Upper lobe of right lung (tissue), 1 donor: ENCODE measurements at regions not wholly inside any gene's neighbourhood (a gene's known extent, or its start where the extent isn't known, plus 50 kb on each side); places are given as distances from the start of the nearest gene placed in this dataset.

Experiments
- ATAC-seq: fragments of 200-7000 bp; cut with Tn5 transposase; one replicate; pipeline ENCODE4 v1.9.1; 2020; ENCODE audit warnings: mild to moderate bottlenecking, moderate library complexity
- DNase-seq: peaks from one replicate; pipeline ENCODE4 v3.0.0-alpha.2; 2020
- H3K27ac ChIP-seq: fragments of 200-600 bp; one replicate; pipeline ENCODE4 v1.8.0; 2022
- H3K27me3 ChIP-seq: fragments of 200-600 bp; one replicate; pipeline ENCODE4 v1.8.0; 2022; ENCODE audit warnings: mild to moderate bottlenecking
- H3K36me3 ChIP-seq: fragments of 200-600 bp; one replicate; pipeline ENCODE4 v1.8.0; 2022
- H3K4me1 ChIP-seq: fragments of 200-600 bp; one replicate; pipeline ENCODE4 v1.8.0; 2022
- H3K4me3 ChIP-seq: fragments of 200-600 bp; one replicate; pipeline ENCODE4 v1.8.0; 2022; ENCODE audit warnings: mild to moderate bottlenecking
- H3K9me3 ChIP-seq: fragments of 200-600 bp; one replicate; pipeline ENCODE4 v1.8.0; 2022
- intact Hi-C: fragments of 100-400 bp; cut with DNase I; formaldehyde crosslinking; loops from one replicate; pipeline ENCODE4 v1.11.0; 2022
- TF ChIP-seq, protein P1 (sequence below): fragments of 200-600 bp; IDR thresholded peaks from one replicate; pipeline ENCODE4 v1.8.0; 2022; ENCODE audit warnings: antibody characterized with exemption
- donor health status: DM: no; HTN: yes; CAD: no; lungs with severe emphysema.

DNA sequence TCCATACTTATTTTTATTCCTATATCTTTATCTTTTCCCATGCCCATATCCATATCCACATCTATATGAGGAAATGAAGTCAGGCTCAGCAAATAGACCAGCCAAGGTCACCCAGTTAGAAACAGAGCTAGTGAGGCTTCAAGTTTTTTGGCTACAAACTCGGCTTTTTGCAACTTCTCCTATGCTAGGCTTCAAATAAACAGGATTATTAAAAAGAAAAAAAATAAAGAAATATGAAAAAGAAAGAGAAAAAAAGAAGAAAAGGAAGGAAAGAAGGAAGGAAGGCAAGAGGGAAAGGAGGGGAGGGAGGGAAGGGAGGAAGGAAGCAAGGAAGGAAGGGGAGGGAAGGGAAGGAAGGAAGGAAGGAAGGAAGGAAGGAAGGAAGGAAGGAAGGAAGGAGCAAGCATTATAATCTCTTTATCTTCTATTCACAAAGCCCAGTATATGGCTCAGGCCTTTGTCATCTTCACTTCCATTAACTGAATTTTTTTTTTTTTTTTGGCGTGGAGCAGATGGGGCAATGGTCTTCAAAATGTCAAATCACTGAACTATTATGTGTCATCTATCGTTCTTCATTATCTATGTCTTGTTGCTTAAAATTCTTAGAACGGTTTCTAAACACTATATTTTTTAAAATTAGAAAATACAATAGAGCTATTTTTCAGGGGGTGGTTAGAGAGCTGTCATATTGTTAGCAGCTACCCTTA lies 418.2 kb downstream of the VRK1 start:
- Histone ChIP-seq H3K36me3 (no peaks in the 10 kb centered on the region), H3K9me3 (no peaks in the 10 kb centered on the region), H3K27me3 (peaks cover 34% of the 10 kb centered on the region), H3K4me1 (peaks cover 3% of the 10 kb centered on the region), H3K27ac (no peak overlapping the region), H3K4me3 (no peak overlapping the region)
- intact Hi-C loops, result no loop called here
- no peak for ATAC-seq
- TF ChIP-seq, protein P1, sequence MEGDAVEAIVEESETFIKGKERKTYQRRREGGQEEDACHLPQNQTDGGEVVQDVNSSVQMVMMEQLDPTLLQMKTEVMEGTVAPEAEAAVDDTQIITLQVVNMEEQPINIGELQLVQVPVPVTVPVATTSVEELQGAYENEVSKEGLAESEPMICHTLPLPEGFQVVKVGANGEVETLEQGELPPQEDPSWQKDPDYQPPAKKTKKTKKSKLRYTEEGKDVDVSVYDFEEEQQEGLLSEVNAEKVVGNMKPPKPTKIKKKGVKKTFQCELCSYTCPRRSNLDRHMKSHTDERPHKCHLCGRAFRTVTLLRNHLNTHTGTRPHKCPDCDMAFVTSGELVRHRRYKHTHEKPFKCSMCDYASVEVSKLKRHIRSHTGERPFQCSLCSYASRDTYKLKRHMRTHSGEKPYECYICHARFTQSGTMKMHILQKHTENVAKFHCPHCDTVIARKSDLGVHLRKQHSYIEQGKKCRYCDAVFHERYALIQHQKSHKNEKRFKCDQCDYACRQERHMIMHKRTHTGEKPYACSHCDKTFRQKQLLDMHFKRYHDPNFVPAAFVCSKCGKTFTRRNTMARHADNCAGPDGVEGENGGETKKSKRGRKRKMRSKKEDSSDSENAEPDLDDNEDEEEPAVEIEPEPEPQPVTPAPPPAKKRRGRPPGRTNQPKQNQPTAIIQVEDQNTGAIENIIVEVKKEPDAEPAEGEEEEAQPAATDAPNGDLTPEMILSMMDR, result no peak
- DNase-seq, result no peak

DNA sequence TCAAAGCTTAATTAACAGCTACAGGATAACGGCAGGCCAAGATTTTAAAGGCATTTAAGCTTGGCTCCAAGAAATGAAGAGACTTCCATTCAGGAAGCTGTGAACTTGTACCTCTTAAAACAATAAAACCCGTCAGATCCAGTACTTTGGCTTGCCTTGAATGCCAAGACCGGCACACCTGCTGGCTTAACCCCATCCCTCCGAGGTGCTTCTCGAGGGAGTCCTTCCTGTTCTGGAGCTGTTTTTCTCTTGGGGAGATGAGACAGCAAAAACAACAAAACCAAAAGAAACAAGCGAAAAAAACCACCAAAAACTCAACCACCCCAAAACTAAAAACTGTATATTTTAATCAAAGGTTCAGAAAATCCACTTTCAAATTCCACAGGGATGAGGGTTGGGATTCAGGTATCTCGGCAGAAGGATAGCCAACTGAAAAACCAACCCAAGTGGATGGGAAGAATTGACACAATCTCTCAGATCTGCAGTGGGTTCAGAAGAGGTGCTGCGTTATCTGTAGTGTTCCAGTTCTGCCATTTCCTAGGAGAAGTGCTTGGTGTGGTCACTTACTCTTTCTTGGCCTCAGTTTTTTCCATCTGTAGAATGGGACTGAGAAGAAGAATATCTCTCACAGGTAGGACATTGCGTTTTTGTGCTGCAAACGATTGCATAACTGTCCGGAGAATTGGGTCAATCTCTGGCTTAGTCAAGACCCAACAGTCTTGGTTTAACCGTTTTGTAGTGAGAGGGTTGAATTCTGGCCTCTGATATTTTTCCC lies 420.1 kb downstream of the VRK1 start:
- no peak for DNase-seq
- TF ChIP-seq, protein P1, result no peak
- H3K27me3 ChIP-seq, result peaks cover 42% of the 10 kb centered on the region

DNA sequence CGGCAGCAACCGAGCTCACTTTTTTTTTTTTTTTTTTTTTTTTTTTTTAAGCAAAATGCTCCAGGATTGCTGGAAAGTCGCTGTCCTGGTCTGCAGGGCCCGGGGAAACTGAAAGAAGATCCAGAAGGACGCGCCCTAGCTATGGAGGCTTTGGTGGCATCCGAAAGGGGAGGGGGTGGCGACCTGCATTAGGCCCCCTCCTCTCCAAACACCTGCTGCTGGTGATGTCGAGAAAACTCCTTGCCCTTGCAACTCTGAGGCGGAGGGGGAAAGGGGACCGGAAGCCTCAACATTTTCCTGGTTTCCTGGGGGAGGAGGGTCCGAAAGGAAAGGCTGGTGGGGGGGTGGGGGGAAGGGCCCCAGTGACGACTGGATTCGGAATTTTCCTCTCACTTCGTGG lies 421.1 kb downstream of the VRK1 start:
- peaks cover 42% of the 10 kb centered on the region for H3K27me3 ChIP-seq
- no peak overlapping the region for H3K27ac ChIP-seq
- peaks cover 3% of the 10 kb centered on the region for H3K4me1 ChIP-seq
- H3K36me3 ChIP-seq, result no peaks in the 10 kb centered on the region
- DNase-seq, result no peak
- TF ChIP-seq, protein P1, result no peak
- no peaks in the 10 kb centered on the region for H3K9me3 ChIP-seq
- intact Hi-C loops, result no loop called here
- ATAC-seq, result no peak
- peak overlapping the region; percentile 33 for H3K4me3 ChIP-seq

More for the DNA sequence above, 420.1 kb downstream of the VRK1 start:
- no peaks in the 10 kb centered on the region for H3K36me3 ChIP-seq
- no peaks in the 10 kb centered on the region for H3K9me3 ChIP-seq
- peaks cover 3% of the 10 kb centered on the region for H3K4me1 ChIP-seq
- intact Hi-C loops, result no loop called here
- H3K27ac ChIP-seq, result no peak overlapping the region
- H3K4me3 ChIP-seq, result no peak overlapping the region
- no peak for ATAC-seq

DNA sequence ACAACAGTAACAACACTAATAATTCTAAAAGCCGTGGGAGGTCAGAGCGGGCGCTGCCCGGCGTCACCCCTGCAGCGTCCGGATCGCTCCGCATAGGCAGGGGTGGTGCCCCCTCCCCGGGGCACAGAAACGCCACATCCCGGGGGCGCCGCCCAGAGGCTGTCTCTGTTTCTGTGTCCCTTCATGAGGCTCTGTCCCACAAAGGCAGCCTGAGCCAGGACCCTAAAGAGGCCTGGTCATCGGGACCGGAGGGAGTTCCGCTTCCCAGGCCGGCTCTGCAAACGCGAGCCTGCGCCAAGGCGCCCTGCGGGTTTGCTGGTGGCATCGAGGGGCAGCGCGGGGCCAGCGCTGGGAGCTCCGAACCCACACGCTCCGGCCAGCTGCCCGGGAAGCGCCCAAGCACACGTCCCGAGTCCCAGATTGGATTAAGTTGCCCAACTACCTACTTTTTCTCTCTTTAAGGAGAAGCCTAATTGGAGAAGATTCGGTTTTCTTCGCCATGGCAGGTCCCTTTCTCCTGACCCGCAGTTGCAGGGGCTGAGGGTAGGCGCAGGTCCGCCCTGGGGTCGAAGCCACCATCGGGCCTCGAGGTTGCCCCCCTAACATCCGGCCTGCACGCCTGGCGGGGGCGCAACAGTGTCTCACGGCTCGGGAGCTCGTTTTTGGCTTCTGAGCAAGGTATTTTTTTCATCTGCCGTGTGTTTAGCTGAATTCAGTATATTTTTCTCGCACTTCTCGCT lies 421.7 kb downstream of the VRK1 start:
- peak; percentile 26 for ATAC-seq
- peak overlapping the region; percentile 33 for H3K4me3 ChIP-seq
- no peak for DNase-seq
- no peak overlapping the region for H3K27ac ChIP-seq
- H3K4me1 ChIP-seq, result peaks cover 3% of the 10 kb centered on the region
- peaks cover 42% of the 10 kb centered on the region for H3K27me3 ChIP-seq
- H3K9me3 ChIP-seq, result no peaks in the 10 kb centered on the region
- intact Hi-C loops, result no loop called here
- TF ChIP-seq, protein P1, result no peak
- H3K36me3 ChIP-seq, result no peaks in the 10 kb centered on the region

DNA sequence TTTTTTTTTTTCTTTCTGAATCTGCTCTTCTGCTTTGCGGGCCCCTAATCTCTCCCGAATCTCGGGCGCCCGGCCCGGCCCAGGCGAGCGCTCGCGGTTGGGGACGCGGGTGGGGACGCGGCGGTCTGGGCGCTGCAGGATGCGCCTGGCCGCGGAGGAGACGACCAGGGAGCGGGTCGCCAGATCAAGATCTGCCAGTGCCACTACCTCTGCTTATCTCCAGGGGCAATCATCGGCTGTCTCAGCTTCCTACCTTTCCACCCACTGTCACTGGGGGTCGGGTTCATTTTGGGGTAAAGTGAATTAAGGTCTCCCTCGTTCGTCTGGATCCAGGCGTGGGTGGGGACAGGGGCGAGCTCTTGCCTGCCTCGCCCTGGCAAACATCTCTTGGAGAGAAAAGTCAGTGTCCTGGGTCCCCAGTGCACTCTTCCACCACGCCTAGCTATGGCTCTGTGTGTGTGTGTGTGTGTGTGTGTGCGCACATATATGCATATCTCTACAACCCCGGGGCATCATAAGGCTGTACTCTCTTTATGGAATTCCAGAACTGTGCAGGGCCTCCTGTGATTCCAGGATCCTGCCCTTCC lies 422.3 kb downstream of the VRK1 start:
- Histone ChIP-seq H3K27ac (no peak overlapping the region), H3K4me1 (peaks cover 3% of the 10 kb centered on the region), H3K36me3 (no peaks in the 10 kb centered on the region), H3K4me3 (peak overlapping the region; percentile 33), H3K27me3 (peaks cover 38% of the 10 kb centered on the region), H3K9me3 (no peaks in the 10 kb centered on the region)
- DNase-seq (no peak), ATAC-seq (no peak)
- intact Hi-C loops, result no loop called here
- TF ChIP-seq, protein P1, result no peak
